Activated CD4-positive, CD25-positive, alpha-beta regulatory T cell (primary cell): ENCODE measurements at regions not wholly inside any gene's neighbourhood (a gene's known extent, or its start where the extent isn't known, plus 50 kb on each side); places are given as distances from the start of the nearest gene placed in this dataset.
"Not testable (repeated sequence)": the region's sequence is repeated elsewhere in the genome, so short reads cannot be mapped to it uniquely, and the experiment has no call there.

Source experiments
- DNase-seq, 4 experiments: peaks; one replicate each; lab custom pipeline; 2025; lab: John Stamatoyannopoulos, UW

DNA sequence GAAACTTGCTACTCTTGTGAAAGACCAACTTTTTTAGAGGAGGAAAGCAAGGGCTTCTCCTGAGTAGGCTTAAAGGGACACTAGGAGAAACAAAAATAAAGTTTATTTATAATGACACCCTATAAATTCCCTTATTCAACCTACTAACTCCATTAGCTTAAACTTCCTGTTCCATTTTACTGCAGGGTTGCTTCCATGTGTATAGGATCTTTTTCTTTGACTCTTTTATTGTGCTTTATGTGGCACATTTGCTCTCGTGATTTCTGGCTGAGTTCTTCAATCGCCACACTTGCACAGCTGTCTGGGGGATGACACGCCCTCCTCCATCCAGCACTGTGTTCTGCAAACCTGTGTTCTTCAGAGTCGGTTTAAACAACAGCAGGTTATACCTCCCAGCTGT is 225.7 kb upstream of the NPVF start:
- no peak for DNase-seq

DNA sequence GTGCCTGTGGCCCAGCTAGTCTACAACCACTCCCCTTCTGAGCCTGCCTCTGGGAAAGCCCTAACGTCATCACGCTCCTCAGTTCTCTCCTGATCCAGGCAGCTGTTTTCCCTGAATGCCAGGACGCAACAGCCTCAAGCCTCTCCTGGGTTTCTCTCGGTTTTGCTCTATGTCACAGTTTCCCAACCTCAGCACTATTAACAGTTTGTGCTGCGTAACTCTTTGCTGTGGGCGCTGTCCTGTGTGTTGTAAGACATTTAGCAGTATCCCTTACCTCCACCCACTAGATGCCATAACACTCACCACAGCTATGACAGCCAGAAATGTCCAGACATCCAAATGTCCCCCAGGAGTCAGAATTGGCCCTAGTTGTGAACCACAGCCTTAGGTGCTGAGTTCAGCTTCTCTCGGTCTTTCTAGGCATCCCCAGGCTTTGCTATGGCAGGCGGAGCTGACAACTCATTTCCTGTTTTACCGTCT is 226.3 kb upstream of the NPVF start:
- no peak for DNase-seq

DNA sequence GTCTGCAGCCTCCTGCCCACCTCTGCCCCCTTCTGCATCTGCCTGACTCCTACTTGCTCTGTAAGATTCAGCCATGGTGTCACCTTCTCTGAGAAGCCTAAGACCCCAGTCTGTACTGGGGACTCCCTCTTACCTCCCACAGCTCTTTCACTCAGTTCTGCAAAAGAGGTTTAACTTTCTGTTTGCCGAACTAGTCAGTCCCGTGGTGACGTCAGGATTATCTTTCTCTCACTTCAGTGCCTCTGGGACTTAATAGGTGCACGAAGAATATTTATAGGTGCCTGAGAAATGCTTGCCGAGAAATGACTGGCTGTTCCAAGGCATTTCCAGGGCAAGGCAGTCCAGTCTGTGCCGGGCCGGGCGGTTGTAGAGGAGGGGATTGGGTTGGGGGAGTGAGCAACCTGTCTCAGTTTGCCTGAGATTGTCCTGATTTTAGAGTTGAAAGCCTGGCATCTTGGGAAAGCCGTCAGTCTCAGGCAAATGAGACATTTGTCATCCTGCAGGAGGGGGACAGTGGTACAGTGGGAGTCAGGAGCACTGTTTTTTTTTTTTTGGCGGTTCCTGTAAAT is 227.5 kb upstream of the NPVF start:
- no peak for DNase-seq

DNA sequence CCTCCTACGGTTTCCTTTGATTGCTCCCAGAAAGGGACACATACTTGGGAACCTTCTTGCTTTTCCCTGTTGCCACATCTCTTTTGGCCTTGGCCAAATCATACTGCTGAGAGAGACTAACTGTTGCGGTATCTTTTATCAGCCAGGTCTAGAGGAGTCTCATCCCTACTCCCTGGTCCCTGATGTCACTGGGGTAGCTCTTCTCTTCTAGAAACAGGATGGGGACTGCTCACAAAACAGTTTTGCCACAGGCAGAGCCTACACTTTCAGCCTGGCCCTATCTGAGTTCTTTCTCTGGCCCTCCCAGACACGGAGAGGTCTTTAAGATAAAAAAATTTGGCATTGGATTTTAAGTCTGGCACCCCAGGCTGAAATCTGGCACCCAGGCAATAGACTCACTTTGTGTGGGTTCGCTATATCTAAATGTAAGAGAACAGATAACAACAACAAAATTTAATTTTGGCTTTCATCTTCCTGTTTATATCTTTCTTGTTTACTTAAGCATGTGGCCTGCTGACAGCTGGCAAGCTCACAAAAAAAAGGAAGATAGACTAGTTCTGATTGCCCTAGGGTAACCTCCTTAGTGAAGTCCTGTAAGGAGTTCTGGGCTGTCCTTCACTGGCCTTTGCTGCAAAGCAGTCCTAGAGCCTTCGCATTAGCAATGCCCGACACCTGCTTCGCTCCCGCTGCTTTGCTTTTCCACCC is 228.3 kb upstream of the NPVF start:
- no peak for DNase-seq

DNA sequence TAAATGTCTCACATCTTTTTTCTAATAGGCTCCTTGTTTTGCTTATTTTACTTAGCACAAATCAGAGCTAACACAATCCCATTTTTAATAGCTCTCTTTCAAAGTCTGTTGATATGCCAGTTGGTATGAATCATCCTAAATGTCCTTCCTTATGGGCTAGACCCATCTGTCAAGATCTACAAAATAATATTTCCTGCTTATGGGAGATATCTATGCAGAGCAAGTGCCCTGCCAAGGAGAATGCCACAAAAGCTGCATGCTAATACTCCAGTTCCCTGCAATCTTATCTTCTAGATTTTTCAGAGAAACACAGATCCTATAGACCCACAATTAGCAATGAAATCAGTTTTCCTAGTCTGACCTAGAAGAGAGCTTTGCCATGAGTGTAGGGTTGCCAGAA is 230.8 kb upstream of the NPVF start:
- DNase-seq: no peak

DNA sequence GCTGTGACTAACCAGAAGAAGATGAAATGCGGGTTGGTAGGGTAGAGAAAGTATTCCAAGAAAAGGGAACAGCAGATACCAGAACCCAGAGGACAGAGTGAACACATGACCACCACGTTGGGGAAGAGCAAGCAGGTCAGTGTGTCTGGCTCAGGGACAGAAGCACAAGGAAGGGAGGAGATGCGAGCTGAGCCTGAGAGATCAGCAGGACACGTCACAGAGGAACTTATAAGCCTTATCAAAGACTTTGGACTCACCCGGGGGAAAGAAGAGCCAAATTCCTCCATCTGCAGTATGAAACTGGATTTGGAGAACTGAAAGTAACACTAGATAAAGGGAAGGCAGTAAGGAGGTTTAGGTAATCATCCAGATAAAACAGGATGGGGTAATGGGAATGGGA is 232.1 kb upstream of the NPVF start:
- DNase-seq: no peak

DNA sequence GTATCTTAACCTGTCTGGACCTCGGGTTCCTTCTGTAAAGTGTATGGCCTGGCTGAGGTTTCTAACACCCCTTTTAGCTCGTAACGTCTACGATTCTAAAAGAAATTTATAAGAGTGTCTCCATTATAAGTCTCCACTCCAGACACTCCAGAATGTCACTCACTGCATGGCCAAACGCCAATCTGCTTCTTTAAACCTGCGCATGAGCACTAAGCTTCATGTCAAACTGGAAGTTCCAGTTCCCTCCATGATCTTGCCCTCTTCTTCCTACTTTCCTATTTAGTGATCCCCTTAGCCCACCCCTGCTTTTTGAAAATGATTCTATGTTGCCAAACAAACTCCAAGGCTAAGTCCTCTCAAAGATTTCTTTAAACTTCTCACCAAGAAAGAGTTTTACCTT is 241.4 kb upstream of the NPVF start:
- no peak for DNase-seq

DNA sequence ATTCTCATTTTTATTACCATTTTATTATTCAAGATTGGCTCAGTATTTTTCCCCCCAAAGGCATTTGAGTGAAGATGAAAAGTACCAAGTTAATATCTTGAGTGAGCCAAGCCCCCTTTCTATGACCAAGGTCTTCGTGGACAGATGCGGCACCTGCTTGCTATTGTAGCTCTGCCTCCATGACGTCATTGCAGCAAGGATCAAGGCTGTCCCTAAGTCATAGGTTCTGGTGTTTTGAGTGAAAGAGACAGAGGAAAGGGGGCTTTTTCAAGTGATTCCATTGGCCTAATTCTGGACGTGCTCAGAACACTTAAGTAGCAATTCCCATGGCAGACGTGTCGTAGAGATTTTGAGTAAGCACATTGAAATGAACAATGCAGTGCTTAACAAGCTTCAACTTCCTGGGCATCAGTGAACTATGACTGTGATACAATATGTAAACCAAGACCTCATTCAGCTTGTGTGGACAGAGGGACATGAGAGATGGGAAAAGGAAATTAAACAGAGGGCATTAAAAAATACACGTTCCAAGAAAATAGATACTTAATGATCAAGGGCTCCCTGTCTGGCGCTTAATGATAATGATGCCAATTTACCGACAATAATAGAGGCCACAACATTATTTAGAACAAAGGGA is 248.7 kb upstream of the NPVF start:
- DNase-seq: no peak

DNA sequence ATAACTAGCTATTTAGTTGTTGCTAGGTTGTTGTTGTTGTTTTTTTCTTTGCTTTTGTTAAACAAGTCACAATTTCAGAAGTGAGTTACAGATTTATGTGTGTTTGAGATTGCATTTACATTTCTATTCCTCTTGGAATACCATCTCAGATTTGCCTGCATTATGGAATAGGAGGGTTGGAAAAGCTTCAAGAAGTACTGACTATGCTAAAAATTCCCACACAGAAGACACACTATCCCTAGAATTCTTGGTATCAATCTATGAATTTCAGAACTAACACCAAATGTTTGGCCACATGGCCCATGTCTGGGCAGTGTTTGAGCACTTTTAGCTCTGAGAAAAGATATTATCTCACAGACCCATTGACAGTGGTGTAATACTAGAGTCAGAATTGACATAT is 249.9 kb upstream of the NPVF start:
- DNase-seq: not testable (repeated sequence)

DNA sequence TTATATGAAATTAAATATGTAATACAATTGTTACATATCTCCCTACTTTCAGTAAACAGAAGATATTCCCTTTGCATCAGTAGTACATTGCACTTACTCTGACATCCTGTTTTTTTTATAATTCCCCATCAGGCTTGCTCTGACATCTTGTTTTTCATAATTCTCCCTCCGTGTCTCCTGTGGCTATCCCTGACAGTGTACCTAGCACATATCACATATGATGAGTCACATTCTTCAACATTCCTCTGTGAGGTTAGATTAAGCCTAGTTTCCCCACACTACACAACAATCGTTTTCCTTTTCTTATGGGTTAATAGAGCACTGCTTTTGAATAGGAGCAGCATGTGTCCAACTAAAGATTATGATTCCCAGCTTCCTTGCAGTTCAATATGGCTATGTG is 250.6 kb upstream of the NPVF start:
- no peak for DNase-seq

DNA sequence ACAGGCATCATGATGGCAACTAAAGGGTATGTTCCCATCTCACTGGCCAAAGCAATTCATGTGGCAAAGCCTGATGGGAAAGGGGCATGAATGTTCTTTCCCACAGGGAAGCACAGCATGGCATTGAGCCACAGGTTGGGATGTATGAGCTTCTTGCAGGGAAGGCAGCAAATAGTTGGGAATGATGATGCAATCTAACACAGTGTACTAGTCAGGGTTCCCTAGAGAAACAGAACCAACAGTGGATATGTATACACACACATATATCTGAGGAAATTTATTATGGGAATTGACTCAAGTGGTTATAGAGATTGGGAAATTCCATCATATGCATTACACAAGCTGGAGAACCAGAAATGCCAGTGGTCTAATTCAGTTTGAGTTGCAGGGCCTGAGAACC is 253.6 kb upstream of the NPVF start:
- DNase-seq: no peak

DNA sequence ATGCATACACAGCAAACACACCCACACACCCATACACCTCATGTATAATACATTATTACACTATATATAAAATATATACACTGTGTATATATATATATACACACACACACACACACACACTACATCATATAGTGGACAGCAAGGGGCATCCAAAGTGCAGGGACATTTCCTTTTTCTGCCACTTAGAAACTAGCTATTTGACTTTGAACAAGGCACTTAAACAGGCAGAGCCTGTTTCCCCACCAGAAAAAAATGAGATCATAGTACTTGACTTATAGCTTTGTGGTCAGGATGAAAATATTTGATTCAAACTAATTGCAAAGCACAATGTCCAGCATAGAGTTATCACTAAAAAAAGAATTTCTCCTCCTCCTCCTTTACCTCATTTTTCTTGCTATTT is 254.3 kb upstream of the NPVF start:
- DNase-seq: no peak

DNA sequence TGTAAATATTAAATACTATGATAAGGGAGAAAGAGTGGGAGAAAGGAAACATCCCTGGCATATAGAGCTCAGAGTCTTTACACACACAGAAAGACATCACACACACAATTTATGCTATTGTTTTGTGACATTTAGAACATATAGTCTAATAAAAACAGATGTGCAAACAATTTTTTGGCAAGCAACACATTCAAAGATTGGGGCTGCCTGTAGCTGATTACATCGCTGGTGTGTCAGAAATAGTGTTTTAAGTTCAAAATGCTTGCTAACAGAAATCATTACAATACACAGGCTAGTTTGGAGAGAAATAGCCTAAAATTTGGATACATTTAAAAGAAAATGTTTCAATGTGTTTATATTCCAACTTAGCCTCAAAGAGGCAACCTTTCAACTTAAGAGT is 256.7 kb upstream of the NPVF start:
- no peak for DNase-seq

DNA sequence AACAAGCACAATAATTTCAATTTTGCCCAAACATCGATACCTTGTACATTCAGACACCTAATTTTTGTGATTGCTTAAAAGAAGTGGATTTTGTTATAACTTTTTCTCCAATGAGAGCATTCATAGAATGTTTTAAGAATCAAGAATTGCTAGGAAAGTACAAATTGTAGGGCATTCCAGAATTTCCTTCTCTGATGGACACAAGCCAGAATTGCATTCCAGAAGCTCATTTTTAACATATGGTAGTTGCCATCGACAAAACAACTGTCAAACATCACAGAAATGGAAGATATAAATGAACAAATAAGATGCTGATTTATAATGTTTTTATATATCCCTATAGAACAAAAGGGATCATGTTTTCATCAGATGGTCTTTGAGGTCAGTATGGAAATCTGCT is 258.4 kb upstream of the NPVF start:
- DNase-seq: no peak

DNA sequence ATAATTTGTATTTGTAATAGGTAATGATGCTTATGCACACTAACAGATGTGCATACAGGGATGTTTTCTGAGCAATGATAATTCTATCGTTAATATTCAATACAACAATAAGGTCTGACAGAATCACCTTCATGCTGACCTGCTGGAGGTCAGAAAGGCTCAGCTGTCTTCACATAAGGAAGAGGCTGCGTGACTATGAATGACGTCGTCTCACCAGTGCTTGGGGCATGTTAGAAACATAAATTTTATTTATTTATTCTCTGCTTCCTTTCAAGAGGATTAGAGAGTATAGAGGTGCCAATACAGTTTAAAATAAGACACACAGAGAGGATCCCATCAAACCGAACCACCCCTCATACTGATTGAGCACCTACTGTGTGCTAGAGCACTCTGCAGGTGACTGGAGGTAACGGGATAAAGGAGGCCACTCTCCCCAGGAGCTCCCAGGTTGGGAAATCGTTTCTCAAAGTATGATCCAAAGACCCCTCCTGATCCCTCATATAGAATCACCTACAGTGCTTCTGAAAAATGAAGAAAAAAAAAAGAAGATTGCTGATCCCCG is 265.6 kb upstream of the NPVF start:
- no peak for DNase-seq

DNA sequence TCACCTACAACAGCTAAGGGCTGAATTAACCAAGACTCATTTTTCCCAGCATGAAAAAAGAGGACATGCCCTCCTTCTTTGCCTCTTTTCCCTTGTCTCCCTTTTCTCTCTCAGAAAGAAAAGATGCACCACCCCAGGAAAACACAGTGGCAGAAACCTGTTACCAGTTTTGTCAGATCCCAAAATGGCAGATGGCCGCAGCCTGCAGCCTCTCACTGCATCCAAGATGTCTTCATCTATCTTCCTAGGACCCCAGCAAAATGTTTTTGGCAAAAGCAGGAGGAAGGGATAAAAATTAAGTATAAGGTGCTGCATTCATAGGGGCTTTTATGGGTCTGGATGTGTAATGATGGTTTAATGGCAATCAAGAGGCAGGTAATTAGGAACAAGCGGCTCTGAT is 266.6 kb upstream of the NPVF start:
- no peak for DNase-seq

DNA sequence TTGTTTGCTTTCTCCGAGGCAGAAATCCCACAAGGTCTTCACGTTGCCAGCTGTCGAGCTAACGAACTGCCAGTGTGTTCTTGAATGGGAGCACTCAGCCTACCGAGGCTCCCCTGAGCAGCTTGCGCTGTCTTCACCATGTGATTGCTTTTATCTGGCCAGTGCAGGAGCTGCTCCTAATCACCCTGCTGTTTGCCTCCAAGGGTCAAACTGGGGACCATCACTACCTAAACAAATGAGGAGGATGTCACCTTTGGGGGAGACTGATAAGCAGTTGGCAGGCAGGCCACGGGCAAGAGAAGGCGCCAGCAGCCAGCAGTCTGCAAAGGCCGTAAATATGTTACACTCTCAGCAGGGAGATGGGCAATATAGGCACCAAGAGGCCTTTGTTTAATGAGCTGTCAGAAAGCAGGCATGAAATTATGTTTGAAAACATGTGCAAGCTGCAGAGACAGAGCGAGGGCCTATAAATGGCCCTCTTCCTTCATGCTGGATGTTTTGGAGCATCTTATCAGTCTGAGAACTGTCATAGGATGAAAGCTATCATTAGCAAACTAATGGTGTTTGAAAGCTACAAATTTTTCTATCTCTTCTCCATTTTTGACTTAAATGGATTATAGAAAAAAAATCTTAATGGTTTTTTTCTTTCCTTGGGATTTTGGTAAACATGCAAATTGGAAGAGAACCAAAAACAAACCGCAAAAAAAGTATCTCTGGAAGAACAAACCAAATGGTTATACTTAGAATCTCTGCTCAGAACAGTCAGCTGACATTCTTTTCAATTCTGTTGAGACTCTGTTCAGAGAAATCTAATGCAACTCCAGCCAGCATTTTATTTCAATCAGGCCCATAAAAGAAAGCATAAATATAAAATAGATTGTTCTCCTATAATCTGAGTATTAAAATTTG is 267.3 kb upstream of the NPVF start:
- no peak for DNase-seq

DNA sequence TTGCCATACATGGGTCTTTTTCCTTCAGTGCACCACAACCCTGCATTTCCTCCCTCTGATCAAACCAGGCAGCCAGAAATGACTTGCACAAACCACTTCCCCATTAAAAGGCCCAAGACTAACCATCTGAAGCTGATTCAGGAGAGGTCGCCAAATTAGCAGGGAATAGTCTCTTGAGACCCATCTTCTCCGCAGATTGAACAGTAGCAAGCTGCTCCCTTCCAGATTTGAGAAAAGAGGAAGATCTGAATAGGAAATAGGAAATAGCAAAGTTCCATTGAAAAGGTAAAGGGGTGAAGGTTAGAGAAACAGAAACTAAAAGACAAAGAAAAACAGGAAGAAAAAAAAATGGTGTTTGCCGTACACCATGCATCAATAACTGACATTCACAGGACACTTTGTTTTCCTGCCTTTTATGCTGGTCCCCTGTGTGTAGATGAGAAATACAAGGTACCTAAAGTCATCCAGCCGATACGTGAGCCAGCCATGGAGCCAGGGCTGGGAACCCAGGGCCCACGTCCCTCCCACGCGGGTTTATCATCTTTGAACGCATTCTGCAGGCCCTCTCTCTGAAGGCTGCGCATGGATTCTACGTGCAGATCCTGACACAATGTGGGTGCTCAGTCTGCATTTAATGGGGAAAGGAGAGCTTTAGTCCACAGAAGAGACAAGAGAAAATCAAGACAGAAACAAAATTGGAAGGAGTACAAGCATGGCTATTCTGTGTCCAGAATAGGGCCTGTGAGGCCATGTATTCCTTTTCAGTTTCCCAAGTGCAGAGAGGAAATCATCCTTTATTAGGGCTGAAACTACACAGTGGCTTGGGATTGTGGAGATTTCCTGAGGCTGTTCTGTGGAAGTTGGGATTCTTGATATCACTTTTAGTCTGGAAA is 268.4 kb upstream of the NPVF start:
- DNase-seq: no peak

DNA sequence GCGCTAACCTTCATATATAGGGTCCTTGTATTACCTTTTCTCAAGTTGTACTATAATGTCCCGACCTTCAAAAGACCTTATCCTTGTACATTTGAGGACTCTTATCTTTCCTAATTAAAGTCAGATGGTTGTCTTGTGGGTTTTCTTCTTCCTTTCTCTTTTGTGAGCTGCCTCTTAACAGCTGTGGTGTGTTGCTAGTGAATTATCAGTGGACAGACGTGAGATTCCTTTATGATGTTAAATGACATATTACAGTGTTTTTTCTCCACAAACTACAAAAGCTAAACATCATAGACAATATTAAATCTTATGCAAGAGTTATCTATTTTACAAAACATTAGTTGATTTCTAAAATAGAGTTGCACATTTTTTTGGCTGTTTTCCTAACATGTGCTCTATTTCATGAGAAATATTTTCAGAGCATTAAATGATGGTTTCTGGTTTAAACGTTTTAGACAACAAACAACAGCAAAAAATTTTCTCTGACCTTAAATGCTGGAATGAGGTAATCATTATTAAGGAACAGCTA is 272.2 kb upstream of the NPVF start:
- DNase-seq: no peak

DNA sequence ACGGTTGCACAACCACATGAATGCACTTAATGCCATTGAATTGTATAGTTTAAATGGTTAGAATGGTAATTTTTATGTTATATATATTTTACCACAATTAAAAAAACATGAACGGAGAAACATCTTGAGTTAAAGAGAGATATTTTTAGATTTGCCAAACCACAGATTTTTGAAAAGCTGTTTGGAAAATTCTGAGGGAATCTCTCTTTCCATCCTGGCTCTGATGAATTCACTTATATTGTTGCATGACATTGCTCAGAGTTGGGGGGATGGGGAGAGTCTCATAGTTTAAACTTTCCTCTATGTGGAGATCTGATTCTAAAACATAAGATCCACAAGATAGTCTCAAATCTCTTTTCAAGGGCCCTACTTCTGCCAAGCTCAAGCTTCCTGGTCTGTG is 275.0 kb upstream of the NPVF start:
- no peak for DNase-seq
